Duodenal mucosa (tissue), 2 donors: ENCODE measurements at regions not wholly inside any gene's neighbourhood (a gene's known extent, or its start where the extent isn't known, plus 50 kb on each side); places are given as distances from the start of the nearest gene placed in this dataset.

Experiments
- H3K27ac ChIP-seq: one replicate; pipeline ENCODE4 v1.7.0; 2013; ENCODE audit warnings: low read depth, low read length
- H3K27me3 ChIP-seq, 2 donors: one replicate each; pipeline ENCODE4 v1.7.0; 2013; ENCODE audit warnings: low read length in 2 of 2, control low read depth in 1 of 2; ENCODE audit not compliant: insufficient read depth in 2 of 2, control insufficient read depth in 1 of 2
- H3K36me3 ChIP-seq, 2 donors: one replicate each; pipeline ENCODE4 v1.7.0; 2013; ENCODE audit warnings: low read length in 2 of 2, control low read depth in 1 of 2; ENCODE audit not compliant: insufficient read depth in 2 of 2, control insufficient read depth in 1 of 2
- H3K4me1 ChIP-seq, 2 donors: one replicate each; pipeline ENCODE4 v1.7.0; 2013; ENCODE audit warnings: low read length in 2 of 2, control low read depth in 1 of 2; ENCODE audit not compliant: insufficient read depth in 2 of 2, control insufficient read depth in 1 of 2
- H3K4me3 ChIP-seq, 2 donors: one replicate each; pipeline ENCODE4 v1.7.0; 2013; ENCODE audit warnings: low read length in 2 of 2, low read depth in 1 of 2
- H3K9ac ChIP-seq, 2 donors: one replicate each; pipeline ENCODE4 v1.7.0; 2013; ENCODE audit warnings: low read length in 2 of 2, low read depth in 1 of 2
- H3K9me3 ChIP-seq, 2 donors: one replicate each; pipeline ENCODE4 v1.7.0; 2013; ENCODE audit warnings: low read length in 2 of 2, control low read depth in 1 of 2; ENCODE audit not compliant: control insufficient read depth in 1 of 2

DNA sequence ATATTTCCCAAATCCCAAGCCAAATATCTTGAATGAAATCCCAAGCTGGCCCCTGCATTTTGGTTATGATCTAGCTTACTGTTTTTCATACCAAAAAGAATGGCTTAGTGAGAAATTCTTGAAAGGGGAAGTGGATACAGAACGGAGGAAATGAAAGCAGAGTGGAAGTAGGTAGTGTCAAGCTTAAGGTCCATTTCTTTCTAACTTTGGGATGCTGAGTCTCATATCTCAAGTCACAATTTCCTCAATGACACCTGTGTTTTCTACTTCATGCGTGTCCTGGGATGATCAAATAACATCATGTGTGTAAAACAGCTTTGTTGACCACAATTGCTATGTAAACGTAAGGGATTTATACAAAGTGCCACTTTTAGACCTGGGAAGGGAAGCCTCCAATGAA is 238.8 kb upstream of the SLC35B3 start:
- H3K36me3 ChIP-seq, result no peaks in the 10 kb centered on the region
- no peaks in the 10 kb centered on the region for H3K4me1 ChIP-seq
- no peak overlapping the region for H3K27ac ChIP-seq
- H3K9ac ChIP-seq, result no peak overlapping the region
- H3K4me3 ChIP-seq, result no peak overlapping the region
- H3K27me3 ChIP-seq, result no peaks in the 10 kb centered on the region
- H3K9me3 ChIP-seq, result peaks cover 0 to 6% of the 10 kb centered on the region in 2 donors

DNA sequence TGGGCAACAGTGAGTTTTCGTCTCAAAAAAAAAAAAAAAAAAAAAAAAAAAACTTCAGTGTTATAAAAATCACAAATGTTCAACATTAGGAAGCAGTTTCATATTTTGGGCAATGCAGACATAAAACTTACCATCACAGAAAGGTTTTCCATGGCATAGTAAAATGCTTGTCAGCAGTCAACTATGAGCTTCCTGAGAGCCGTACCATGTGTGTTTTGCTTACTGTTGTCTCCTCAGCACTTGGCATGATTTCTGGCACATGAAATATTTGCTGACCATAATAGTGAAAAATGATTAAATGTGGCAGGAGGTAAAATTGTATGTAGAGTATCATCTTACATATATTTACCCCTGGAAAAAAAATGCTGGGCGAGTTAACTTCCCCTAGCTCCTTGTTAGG is 237.5 kb upstream of the SLC35B3 start:
- H3K27ac ChIP-seq, result no peak overlapping the region
- H3K4me3 ChIP-seq, result no peak overlapping the region
- H3K9ac ChIP-seq, result no peak overlapping the region
- H3K27me3 ChIP-seq, result no peaks in the 10 kb centered on the region
- H3K36me3 ChIP-seq, result no peaks in the 10 kb centered on the region
- peaks cover 0 to 5% of the 10 kb centered on the region in 2 donors for H3K9me3 ChIP-seq
- H3K4me1 ChIP-seq, result no peaks in the 10 kb centered on the region

- no peak overlapping the region for H3K4me3 ChIP-seq
- no peak overlapping the region for H3K9ac ChIP-seq
- no peaks in the 10 kb centered on the region for H3K36me3 ChIP-seq
- peaks cover 0 to 3% of the 10 kb centered on the region in 2 donors for H3K9me3 ChIP-seq
- H3K27ac ChIP-seq, result no peak overlapping the region
- no peaks in the 10 kb centered on the region for H3K27me3 ChIP-seq
- H3K4me1 ChIP-seq, result no peaks in the 10 kb centered on the region
Observed at GRCh38 chr6:8670792-8671191, 235.4 kb upstream of the SLC35B3 start.

DNA sequence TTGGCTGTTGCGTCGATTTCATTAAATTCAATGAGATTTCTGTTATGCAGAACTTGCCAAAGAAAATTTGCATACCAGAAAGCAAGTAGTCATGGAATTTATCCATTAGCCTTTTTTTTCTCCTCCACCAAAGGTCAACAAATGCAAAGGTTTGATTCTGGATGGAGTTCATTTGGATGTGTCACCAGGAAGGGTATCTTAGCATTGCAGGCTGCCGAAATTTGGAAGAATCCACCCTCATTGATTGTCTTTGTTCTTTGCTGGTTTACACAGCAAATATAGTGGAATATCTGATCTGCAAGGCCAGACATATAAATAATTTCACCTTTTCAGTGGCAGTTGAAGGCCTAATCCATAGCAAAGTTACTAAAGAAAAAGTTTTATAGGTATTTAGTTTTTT is 229.4 kb upstream of the SLC35B3 start:
- Histone ChIP-seq H3K9ac (no peak overlapping the region), H3K36me3 (no peaks in the 10 kb centered on the region), H3K9me3 (peaks cover 0 to 6% of the 10 kb centered on the region in 2 donors), H3K4me3 (no peak overlapping the region), H3K4me1 (no peaks in the 10 kb centered on the region), H3K27ac (no peak overlapping the region), H3K27me3 (no peaks in the 10 kb centered on the region)

DNA sequence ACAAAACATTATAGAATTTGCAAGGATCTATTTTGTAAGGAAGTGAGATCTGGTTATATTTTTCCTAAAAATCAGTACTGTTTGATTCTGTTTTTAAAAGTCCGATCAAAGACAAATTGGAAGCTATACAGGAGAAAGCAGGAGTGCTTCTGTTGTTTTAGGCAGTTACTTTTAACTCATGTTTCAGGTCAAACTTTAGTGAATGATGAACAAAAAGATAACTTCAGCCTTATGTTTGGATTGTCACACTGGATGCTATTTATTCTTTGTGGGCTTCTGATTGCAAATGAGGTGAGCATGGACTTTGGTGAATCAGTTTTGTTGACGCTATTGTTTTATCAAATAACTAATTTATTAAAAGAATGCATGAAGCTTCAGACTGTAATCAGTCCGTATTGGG is 228.7 kb upstream of the SLC35B3 start:
- Histone ChIP-seq H3K27me3 (no peaks in the 10 kb centered on the region), H3K36me3 (no peaks in the 10 kb centered on the region), H3K9ac (no peak overlapping the region), H3K4me1 (no peaks in the 10 kb centered on the region), H3K4me3 (no peak overlapping the region), H3K9me3 (peaks cover 0 to 4% of the 10 kb centered on the region in 2 donors), H3K27ac (no peak overlapping the region)

DNA sequence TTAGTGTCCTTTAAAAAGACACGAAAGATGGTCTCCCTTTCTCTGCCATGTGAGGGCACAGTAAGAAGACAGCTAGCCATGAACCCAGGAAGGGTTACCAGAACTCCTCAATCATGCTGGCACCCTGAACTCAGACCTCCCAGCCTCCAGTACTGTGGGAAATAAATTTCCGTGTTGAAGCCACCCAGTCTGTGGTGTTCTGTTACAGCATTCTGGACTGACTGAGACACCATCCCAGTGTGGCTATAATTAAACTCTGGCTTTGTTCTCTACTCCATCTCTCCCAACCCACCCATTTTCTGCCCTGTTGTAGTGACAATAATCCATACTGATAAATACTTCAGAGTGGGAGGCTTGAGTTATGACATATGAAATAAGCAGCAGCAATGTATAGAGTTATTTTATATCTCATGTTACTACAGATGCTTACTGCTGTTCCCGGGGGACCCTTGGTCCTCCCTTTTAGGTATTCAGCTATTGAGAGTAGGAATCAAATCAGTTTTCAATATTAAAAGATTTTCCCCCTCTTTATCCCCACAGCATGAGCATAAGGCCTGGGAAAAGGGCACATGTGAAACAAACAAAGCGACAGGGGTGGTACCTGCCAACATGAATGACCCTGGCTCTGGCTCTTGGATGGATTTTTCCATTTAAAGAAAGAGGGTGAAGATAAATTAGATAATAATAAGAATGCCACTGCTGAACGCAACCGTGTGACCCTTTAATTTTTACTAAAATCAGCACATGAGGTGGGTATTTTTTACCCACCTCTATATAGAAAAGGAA is 224.3 kb upstream of the SLC35B3 start:
- Histone ChIP-seq H3K27me3 (no peaks in the 10 kb centered on the region), H3K9ac (no peak overlapping the region), H3K9me3 (peaks cover 0 to 4% of the 10 kb centered on the region in 2 donors), H3K4me3 (no peak overlapping the region), H3K27ac (no peak overlapping the region), H3K4me1 (no peaks in the 10 kb centered on the region), H3K36me3 (no peaks in the 10 kb centered on the region)

DNA sequence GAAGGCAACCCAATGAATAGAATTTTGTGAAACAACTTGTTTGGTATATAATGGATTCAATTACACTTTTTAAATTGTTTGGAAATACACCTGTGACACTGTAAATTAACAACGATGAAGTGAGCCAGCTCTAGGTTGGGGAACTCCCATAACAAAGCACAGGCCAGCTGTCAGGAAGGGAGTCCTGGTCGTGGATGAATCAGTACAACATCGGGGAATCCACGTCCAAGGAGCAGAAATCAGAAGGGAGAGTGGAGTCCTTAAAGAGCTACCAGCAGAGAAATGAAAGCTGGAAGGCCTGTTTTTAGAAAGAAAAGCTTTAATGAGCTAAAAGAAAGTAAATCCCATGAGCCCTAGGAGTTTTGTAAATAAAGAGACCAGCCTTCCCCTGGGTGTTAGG is 223.1 kb upstream of the SLC35B3 start:
- no peak overlapping the region for H3K9ac ChIP-seq
- no peaks in the 10 kb centered on the region for H3K4me1 ChIP-seq
- no peaks in the 10 kb centered on the region for H3K36me3 ChIP-seq
- H3K9me3 ChIP-seq, result peaks cover 0 to 4% of the 10 kb centered on the region in 2 donors
- H3K4me3 ChIP-seq, result no peak overlapping the region
- no peak overlapping the region for H3K27ac ChIP-seq
- no peaks in the 10 kb centered on the region for H3K27me3 ChIP-seq

DNA sequence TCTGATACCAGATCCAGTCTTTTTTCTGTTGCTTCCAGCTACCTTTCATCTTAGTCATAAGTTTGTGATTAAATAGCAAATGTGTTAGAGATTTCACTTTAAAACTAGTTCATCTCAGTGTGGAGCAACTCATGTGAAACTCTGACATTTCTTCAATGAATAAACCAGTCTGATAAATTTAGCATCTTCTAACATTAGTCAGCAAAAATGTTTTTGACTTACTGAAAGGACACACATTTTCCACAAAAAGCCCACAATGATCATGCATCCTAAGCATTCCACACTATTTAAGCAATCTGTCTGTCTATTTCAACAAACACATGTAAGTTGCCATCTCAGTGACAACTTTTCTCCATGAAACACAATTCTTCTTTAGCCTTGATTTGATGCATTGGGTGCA is 222.2 kb upstream of the SLC35B3 start:
- no peak overlapping the region for H3K9ac ChIP-seq
- H3K27me3 ChIP-seq, result no peaks in the 10 kb centered on the region
- no peak overlapping the region for H3K4me3 ChIP-seq
- no peaks in the 10 kb centered on the region for H3K36me3 ChIP-seq
- no peaks in the 10 kb centered on the region for H3K4me1 ChIP-seq
- H3K9me3 ChIP-seq, result peaks cover 0 to 4% of the 10 kb centered on the region in 2 donors
- H3K27ac ChIP-seq, result no peak overlapping the region

GRCh38 chr6:8655670-8656454 is 220.5 kb upstream of the SLC35B3 start:
- H3K9ac ChIP-seq, result no peak overlapping the region
- peaks cover 3 to 4% of the 10 kb centered on the region in 2 donors for H3K9me3 ChIP-seq
- no peaks in the 10 kb centered on the region for H3K36me3 ChIP-seq
- no peaks in the 10 kb centered on the region for H3K27me3 ChIP-seq
- no peaks in the 10 kb centered on the region for H3K4me1 ChIP-seq
- H3K4me3 ChIP-seq, result no peak overlapping the region
- no peak overlapping the region for H3K27ac ChIP-seq

GRCh38 chr6:8652710-8653109 is 217.4 kb upstream of the SLC35B3 start:
- Histone ChIP-seq H3K4me1 (no peaks in the 10 kb centered on the region), H3K9ac (no peak overlapping the region), H3K27me3 (no peaks in the 10 kb centered on the region), H3K36me3 (no peaks in the 10 kb centered on the region), H3K27ac (no peak overlapping the region), H3K4me3 (no peak overlapping the region), H3K9me3 (peaks cover 0 to 8% of the 10 kb centered on the region in 2 donors)
